Anterior cingulate cortex (tissue), 58 donors: ENCODE measurements at regions not wholly inside any gene's neighbourhood (a gene's known extent, or its start where the extent isn't known, plus 50 kb on each side); places are given as distances from the start of the nearest gene placed in this dataset.

ENCODE experiments used
- DNase-seq, 58 donors: peaks; one replicate each; lab custom pipeline; 2025; lab: John Stamatoyannopoulos, UW

- no peak for DNase-seq
These were observed 918.1 kb upstream of the TMPRSS15 start for GRCh38 chr21:19321688-19322087.

GRCh38 chr21:19322360-19322759 lies 918.8 kb upstream of the TMPRSS15 start:
- peak in 1 of 58 donors; percentile 10 for DNase-seq

- DNase-seq, result no peak
These were observed 923.1 kb upstream of the TMPRSS15 start for GRCh38 chr21:19326531-19327319.

DNA sequence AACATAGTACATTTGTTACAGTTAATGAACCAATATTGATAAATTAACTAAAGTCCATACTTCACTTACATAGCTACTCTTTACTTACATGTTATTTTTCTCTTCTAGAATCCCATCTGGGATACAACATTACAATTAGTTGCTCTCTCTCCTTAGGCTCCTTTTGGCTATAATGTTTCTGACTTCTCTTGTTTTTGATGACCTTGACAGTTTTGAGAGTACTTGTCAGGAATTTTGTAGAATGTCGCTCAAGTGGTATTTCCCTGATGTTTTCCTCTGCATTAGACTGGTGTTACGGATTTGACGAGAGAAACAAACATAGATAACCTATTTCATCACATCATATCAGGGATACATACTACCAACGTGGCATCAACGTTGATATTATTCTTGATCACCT lies 925.4 kb upstream of the TMPRSS15 start:
- DNase-seq, result no peak

DNA sequence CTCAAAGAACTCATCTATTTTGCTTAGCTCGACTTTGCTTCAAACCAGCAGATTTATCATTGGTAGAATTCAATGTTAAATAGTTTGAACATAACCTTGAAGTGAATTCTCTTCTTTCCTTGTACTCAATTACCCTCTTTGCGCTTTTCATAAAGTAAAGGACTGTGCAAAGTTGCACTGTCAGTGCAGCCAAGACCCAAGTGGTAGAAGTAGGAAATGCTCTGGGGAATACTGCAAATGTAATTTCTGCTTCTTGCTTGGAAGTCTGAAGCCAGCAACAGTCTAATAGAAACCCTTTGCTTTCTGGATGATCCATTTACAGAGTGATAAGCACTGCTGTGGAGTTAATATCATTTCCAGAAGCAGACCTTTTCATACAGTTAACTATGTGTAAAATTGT lies 936.7 kb upstream of the TMPRSS15 start:
- no peak for DNase-seq

- no peak for DNase-seq
These were observed 937.4 kb upstream of the TMPRSS15 start for GRCh38 chr21:19340954-19341353.

DNA sequence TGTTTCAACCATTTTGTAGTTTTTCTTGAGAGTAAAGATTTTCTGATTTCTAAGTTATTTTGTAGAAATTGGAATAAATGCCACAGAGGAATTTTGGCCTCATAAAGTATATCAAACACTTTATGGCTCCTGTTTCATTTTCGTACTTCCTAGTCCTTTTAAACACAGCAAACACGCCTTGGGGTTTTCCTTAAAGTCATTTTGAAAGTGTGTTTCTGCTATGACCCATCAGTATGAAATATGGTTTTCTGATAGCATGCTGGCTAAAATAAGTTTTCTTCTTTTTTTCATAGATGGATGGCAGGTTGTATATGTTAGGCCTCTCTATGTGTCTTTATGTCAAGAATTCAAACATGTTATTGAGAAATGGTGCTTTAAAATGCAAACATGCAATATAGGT lies 940.1 kb upstream of the TMPRSS15 start:
- DNase-seq, result no peak

DNA sequence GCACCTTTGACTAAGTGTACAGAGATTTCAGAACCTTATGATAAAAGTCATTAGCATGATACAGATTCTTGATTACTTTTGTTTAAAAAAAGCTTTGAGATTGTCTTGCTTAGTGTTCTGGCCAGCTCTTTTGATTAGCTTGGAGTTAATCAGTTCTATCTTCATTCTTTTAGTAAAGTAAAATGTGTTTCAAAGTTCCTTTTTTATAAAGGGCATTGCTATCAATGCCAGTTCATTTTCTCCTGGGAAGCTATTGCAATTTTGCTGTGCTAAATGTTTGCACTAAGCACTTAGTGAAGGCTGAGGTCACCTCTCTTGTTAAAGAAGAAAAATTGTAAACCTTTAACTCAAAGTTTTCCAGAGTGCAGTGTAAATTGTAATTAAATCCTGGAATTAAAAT lies 946.7 kb upstream of the TMPRSS15 start:
- no peak for DNase-seq

DNA sequence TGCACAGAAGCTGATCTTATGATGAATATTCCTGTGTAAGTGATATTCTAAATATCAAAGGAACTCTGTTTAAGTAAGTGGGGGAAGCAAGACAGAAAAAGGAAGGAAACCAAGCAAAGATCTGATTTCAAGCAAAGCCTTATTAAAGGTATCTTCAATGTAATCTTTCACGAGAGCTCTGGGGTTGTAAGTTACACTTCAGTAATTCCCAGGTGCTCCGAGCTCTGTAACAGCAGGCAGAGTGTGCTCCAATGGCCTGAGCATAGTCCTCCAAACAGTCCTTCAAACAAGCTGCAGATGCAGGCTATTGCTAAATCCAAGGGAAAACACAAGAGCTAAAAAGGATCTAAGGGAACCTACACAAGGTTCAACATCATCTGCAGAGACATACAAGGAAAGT lies 949.7 kb upstream of the TMPRSS15 start:
- DNase-seq, result no peak

DNA sequence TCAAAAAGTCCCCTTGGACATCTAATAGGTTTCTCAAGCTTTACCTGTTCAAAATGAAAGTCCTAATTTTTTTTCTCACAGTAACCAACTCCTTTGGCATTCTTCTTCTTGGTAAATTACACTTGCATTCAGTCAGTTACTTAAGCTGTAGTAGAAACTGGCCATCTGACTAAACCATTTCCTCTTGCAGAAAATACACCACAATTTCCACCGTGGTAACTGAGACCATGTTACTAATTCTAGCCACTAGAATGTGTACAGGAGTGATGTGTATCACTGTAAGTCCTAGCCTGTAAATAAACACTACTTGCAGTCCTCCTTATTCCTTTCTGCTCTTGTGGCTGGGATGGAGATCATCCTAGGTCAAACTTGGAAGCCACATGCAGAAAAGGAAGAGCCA lies 965.4 kb upstream of the TMPRSS15 start:
- no peak for DNase-seq

GRCh38 chr21:19392390-19392789 lies 988.8 kb upstream of the TMPRSS15 start:
- no peak for DNase-seq

DNA sequence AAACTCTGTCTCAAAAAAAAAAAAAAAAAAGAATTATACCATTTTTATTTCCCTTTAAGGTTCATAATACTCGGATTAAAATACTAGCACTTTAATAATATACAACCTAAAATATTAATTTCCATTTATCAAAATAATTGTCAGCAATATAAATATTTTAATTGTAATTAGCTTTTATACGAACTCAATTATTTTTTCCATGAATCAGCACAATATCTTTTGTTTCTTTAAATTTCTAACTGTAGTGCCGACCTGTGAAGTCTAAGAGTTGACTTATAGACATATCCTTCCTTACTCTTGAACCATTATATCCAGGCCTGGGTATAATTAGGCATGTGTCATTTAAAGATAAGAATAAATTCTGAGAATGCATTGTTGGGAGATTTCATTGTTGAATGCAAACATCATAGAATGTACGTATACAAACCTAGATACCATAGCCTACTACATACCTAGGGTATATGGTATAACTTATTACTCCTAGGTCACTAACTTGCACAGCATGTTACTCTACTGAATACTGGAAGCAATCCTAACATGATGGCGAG lies 996.7 kb upstream of the TMPRSS15 start:
- no peak for DNase-seq

DNA sequence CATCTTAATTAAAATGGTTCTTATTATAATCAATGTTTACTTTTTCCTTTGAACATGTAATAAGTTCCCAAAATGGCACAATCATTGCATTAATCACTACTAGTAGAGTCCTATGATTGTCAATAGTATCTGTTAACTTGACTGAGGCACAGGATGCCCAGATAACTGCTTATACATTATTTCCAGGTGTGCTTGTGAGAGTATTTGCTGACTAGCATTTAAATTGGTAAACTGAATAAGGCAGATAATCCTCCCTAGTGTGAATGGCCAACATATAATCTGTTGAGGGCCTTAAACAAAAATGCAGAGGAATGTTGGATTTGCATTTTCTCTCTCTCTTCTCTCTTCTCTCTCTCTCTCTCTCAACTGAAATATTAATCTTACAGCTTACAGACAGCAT lies 999.3 kb upstream of the TMPRSS15 start:
- DNase-seq, result no peak

DNA sequence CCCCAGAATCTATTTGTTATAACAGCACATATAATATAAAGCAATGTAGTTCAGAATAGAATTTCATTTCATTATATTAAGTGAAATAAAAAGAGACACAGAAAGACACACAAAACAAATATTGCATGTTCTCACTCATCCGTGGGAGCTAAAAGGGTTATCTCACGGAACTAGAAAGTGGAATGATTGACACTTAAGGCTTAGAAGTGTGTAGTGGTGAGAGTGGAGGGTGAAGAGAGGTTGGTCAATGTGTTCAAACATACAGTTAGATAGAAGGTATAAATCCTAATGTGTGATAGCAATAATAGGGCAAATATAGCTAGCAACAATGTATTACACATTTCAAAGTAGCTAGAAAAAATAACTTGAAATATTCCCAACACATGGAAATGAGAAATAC lies 1001.7 kb upstream of the TMPRSS15 start:
- DNase-seq, result no peak

DNA sequence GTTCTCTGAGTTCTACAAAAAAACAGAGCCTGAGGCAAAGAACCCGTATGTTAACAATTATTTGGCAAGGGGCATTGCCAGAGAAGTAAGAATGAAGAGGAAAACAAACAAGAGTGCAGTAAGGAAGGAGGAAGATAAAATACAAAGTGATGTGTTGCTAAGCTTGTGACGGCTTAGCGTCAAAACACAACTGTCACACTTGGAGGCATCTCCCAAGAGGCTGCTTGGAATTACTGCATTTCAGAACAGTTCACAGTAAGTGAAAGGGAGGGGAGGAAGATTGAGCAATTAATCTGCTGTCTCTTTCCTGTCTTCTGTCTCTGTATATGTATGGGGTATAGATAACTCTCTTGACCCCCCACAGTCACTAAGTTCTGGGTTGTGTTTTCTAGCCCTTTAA lies 1017.0 kb upstream of the TMPRSS15 start:
- no peak for DNase-seq

- no peak for DNase-seq
These were observed 1030.0 kb upstream of the TMPRSS15 start for GRCh38 chr21:19433623-19434022.

DNA sequence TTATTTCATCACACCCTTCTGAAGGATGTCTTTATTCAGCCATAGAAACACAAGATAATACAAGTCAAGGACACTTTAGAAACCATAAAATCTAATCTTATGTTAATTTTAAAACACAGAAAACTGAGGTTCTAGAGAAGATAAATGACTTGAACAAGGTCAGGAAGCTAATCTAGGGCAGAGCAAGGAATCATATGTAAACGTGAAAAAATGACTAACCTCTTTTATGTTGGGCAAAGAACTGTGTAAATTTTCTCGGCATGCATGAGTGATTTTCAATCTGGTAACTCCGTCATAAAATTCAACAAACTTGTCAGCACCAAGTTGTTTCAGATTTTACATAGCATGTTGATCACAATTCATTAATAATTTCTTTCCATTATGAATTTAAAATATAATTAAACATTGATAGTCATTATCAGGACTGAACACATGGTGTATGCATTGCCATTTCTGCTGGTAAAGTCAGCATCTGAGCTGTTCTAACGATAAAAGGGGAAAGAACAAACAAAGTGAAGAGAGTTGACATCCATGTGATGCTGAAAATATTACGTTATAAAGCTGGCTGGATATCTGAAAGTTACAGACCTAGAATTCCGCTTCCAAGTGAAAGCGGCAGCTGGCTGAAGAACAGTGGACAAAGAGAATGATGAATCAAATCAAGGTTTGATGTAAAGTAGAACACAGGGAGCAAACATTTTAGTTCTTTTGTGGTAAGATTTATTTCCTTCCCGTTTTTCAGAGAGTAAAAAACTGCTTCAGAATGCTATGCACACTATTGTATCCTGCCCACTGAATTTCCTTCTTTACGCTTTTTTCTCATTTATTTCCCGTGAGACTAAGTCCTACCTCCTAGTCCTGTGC lies 1037.4 kb upstream of the TMPRSS15 start:
- DNase-seq, result no peak

- no peak for DNase-seq
These were observed 1054.7 kb upstream of the TMPRSS15 start for GRCh38 chr21:19458295-19458694.

- DNase-seq, result no peak
These were observed 1058.1 kb upstream of the TMPRSS15 start for GRCh38 chr21:19461481-19462205.

- DNase-seq, result no peak
These were observed 1060.4 kb upstream of the TMPRSS15 start for GRCh38 chr21:19463966-19464365.
